H1 (cell line): ENCODE measurements at regions not wholly inside any gene's neighbourhood (a gene's known extent, or its start where the extent isn't known, plus 50 kb on each side); places are given as distances from the start of the nearest gene placed in this dataset.

Experiments used
- CTCF ChIA-PET: fragments of 300-600 bp; sonication (Branson Sonifier 250); formaldehyde crosslinking; loops from one replicate; lab custom pipeline; 2021; ENCODE audit not compliant: partially characterized antibody; lab: Charles Lee
- POLR2A ChIA-PET: fragments of 300-600 bp; sonication (Branson Sonifier 250); formaldehyde crosslinking; loops from one replicate; lab custom pipeline; 2021; ENCODE audit warnings: inconsistent platforms; ENCODE audit not compliant: partially characterized antibody; lab: Charles Lee
- DNase-seq, 2 experiments: peaks; one replicate each; pipeline versions ENCODE4 v3.0.0 to v3.0.0-alpha.2; 2010 to 2022; ENCODE audit warnings: low spot score in 2 of 2, low read depth in 1 of 2, mixed read lengths in 1 of 2
- FAIRE-seq: peaks from 2 replicates; lab custom pipeline; 2011; peaks lifted over from hg19 to GRCh38; lab: Jason Lieb, UNC
- H2AFZ ChIP-seq: 2 replicates; pipeline ENCODE4 v1.8.1; 2012; ENCODE audit warnings: low read length, inconsistent platforms
- H2AK5ac ChIP-seq: 2 replicates; pipeline ENCODE4 v1.6.1; 2013; ENCODE audit warnings: low read depth, low read length
- H2BK120ac ChIP-seq: replicated peaks from 2 replicates; pipeline ENCODE3; 2013; ENCODE audit warnings: low read depth, low read length, inconsistent platforms
- H2BK12ac ChIP-seq: 2 replicates; pipeline ENCODE4 v1.6.1; 2013; ENCODE audit warnings: low read depth, low read length
- H2BK15ac ChIP-seq: 2 replicates; pipeline ENCODE4 v1.6.1; 2013; ENCODE audit warnings: low read length
- H2BK20ac ChIP-seq: 2 replicates; pipeline ENCODE4 v1.6.1; 2013; ENCODE audit warnings: low read length
- H2BK5ac ChIP-seq: 2 replicates; pipeline ENCODE4 v1.6.1; 2013; ENCODE audit warnings: low read depth, low read length
- H3K14ac ChIP-seq: 2 replicates; pipeline ENCODE4 v1.6.1; 2013; ENCODE audit warnings: inconsistent platforms; ENCODE audit not compliant: insufficient read length
- H3K18ac ChIP-seq: 2 replicates; pipeline ENCODE4 v1.6.1; 2013; ENCODE audit warnings: low read length; ENCODE audit errors: extremely low read depth
- H3K23ac ChIP-seq: 2 replicates; pipeline ENCODE4 v1.6.1; 2013; ENCODE audit warnings: inconsistent platforms; ENCODE audit not compliant: insufficient read length
- H3K23me2 ChIP-seq: 2 replicates; pipeline ENCODE4 v1.6.1; 2013; ENCODE audit warnings: low read depth, low read length
- H3K27ac ChIP-seq: 2 replicates; pipeline ENCODE4 v1.6.1; 2011; ENCODE audit warnings: low read depth, low read length, inconsistent platforms
- H3K27me3 ChIP-seq, 4 experiments: replicated peaks in 1 of 4; 1 replicate in 1 of 4; 2 replicates in 3 of 4; pipeline versions ENCODE4 v1.6.1 to v1.8.1; 2011 to 2013; ENCODE audit warnings: low read length in 3 of 4, mild to moderate bottlenecking in 3 of 4, inconsistent platforms in 2 of 4, mixed read lengths in 2 of 4, moderate library complexity in 1 of 4; ENCODE audit not compliant: control insufficient read depth in 3 of 4, insufficient read depth in 3 of 4; ENCODE audit errors: extremely low read depth in 1 of 4
- H3K36me3 ChIP-seq, 4 experiments: 2 replicates each; pipeline versions ENCODE4 v1.6.1 to v1.8.1; 2011 to 2013; ENCODE audit warnings: mild to moderate bottlenecking in 4 of 4, low read length in 3 of 4, moderate library complexity in 2 of 4, control low read depth in 1 of 4, inconsistent platforms in 1 of 4; ENCODE audit not compliant: insufficient read depth in 4 of 4, control insufficient read depth in 2 of 4
- H3K4ac ChIP-seq: replicated peaks from 2 replicates; pipeline ENCODE3; 2013; ENCODE audit warnings: low read length, low read depth, mixed read lengths, inconsistent platforms; ENCODE audit not compliant: insufficient read length
- H3K4me1 ChIP-seq, 4 experiments: replicated peaks in 1 of 4; 1 replicate in 1 of 4; 2 replicates in 3 of 4; pipeline versions ENCODE4 v1.6.1 to v1.8.1; 2011 to 2013; ENCODE audit warnings: low read length in 3 of 4, inconsistent platforms in 2 of 4, mixed read lengths in 1 of 4; ENCODE audit not compliant: insufficient read depth in 4 of 4, control insufficient read depth in 3 of 4
- H3K4me2 ChIP-seq, 2 experiments: 2 replicates each; pipeline versions ENCODE4 v1.6.1 to v1.8.1; 2011 to 2013; ENCODE audit warnings: low read depth in 2 of 2, low read length in 2 of 2, control low read depth in 1 of 2, inconsistent platforms in 1 of 2, mild to moderate bottlenecking in 1 of 2; ENCODE audit not compliant: insufficient read depth in 1 of 2
- H3K4me3 ChIP-seq, 4 experiments: fragments of 200-600, 300-600 bp in 1 of 4; sonication (generic), shearing (Covaris generic), sonication (Bioruptor Twin) in 1 of 4; 2 replicates each; pipeline versions ENCODE4 v1.5.1 to v1.8.1; 2011 to 2016; ENCODE audit warnings: low read length in 4 of 4, low read depth in 3 of 4, control low read depth in 2 of 4, inconsistent platforms in 2 of 4, mild to moderate bottlenecking in 2 of 4, mixed read lengths in 1 of 4, moderate library complexity in 1 of 4; ENCODE audit not compliant: insufficient read depth in 2 of 4; ENCODE audit errors: extremely low read depth in 1 of 4
- H3K56ac ChIP-seq: replicated peaks from 2 replicates; pipeline ENCODE3; 2013; ENCODE audit warnings: low read depth, mild to moderate bottlenecking, mixed read lengths, low read length, inconsistent platforms; ENCODE audit not compliant: insufficient read length
- H3K79me1 ChIP-seq: 2 replicates; pipeline ENCODE4 v1.6.1; 2013; ENCODE audit warnings: low read depth, low read length, control low read depth
- H3K79me2 ChIP-seq, 2 experiments: 2 replicates each; pipeline versions ENCODE4 v1.6.1 to v1.8.1; 2012 to 2013; ENCODE audit warnings: low read length in 2 of 2, mild to moderate bottlenecking in 2 of 2, inconsistent platforms in 1 of 2; ENCODE audit not compliant: insufficient read depth in 2 of 2, control insufficient read depth in 1 of 2
- H3K9ac ChIP-seq, 4 experiments: replicated peaks in 1 of 4; 1 replicate in 1 of 4; 2 replicates in 3 of 4; pipeline versions ENCODE4 v1.6.1 to v1.8.1; 2011 to 2013; ENCODE audit warnings: low read depth in 3 of 4, low read length in 3 of 4, control low read depth in 2 of 4, mild to moderate bottlenecking in 2 of 4, moderate library complexity in 2 of 4, inconsistent platforms in 1 of 4; ENCODE audit errors: extremely low read depth in 1 of 4
- H3K9me3 ChIP-seq, 2 experiments: 2 replicates each; pipeline versions ENCODE4 v1.6.1 to v1.8.1; 2012 to 2013; ENCODE audit warnings: mild to moderate bottlenecking in 2 of 2, moderate library complexity in 2 of 2, control low read depth in 1 of 2, inconsistent platforms in 1 of 2, low read depth in 1 of 2, low read length in 1 of 2, mixed read lengths in 1 of 2; ENCODE audit not compliant: insufficient read depth in 2 of 2
- H4K20me1 ChIP-seq, 2 experiments: replicated peaks in 1 of 2; 2 replicates each; pipeline versions ENCODE3 to v1.8.1; 2011 to 2013; ENCODE audit warnings: inconsistent platforms in 2 of 2, low read length in 2 of 2, mild to moderate bottlenecking in 1 of 2; ENCODE audit not compliant: insufficient read depth in 2 of 2, control insufficient read depth in 1 of 2
- H4K5ac ChIP-seq: 2 replicates; pipeline ENCODE4 v1.6.1; 2013; ENCODE audit warnings: low read length, low read depth, mixed read lengths, inconsistent platforms; ENCODE audit not compliant: insufficient read length
- H4K8ac ChIP-seq: 2 replicates; pipeline ENCODE4 v1.8.0; 2013; ENCODE audit warnings: mild to moderate bottlenecking, moderate library complexity, low read length, inconsistent platforms; ENCODE audit not compliant: insufficient read depth; ENCODE audit errors: extremely low read depth
- H4K91ac ChIP-seq: replicated peaks from 2 replicates; pipeline ENCODE3; 2013; ENCODE audit warnings: low read length, mixed read lengths, inconsistent platforms; ENCODE audit not compliant: insufficient read length
- ASH2L ChIP-seq: fragments of 200-600, 300-600 bp; sonication (generic); IDR thresholded peaks from one replicate; pipeline ENCODE4 v1.7.1; 2017; ENCODE audit warnings: low read length
- CHD1 ChIP-seq: IDR thresholded peaks from 2 replicates; pipeline ENCODE4 v1.6.1; 2012; ENCODE audit warnings: low read depth, low read length, improper control_type of control experiment
- CREB1 ChIP-seq: IDR thresholded peaks from 2 replicates; pipeline ENCODE4 v1.6.1; 2012; ENCODE audit warnings: inconsistent platforms
- GTF2F1 ChIP-seq: IDR thresholded peaks from 2 replicates; pipeline ENCODE4 v1.6.1; 2012; ENCODE audit warnings: low read depth, low read length, improper control_type of control experiment, borderline replicate concordance
- HDAC6 ChIP-seq: IDR thresholded peaks from one replicate; pipeline ENCODE4 v1.7.1; 2012; ENCODE audit warnings: low read depth, mild to moderate bottlenecking, inconsistent platforms, low read length, moderate library complexity
- JUND ChIP-seq: IDR thresholded peaks from 2 replicates; pipeline ENCODE4 v1.6.1; 2011; ENCODE audit warnings: mild to moderate bottlenecking, improper control_type of control experiment, low read length
- KDM1A ChIP-seq: fragments of 200-600, 300-600 bp; sonication (generic); IDR thresholded peaks from 2 replicates; pipeline ENCODE4 v1.7.1; 2016; ENCODE audit warnings: mild to moderate bottlenecking, low read length, borderline replicate concordance
- POLR2A ChIP-seq, 2 experiments: IDR thresholded peaks; 1 replicate in 1 of 2; 2 replicates in 1 of 2; pipeline ENCODE4 v1.6.1; 2011; ENCODE audit warnings: low read depth in 2 of 2, low read length in 2 of 2, mild to moderate bottlenecking in 2 of 2; ENCODE audit errors: control extremely low read depth in 1 of 2
- RNF2 ChIP-seq: fragments of 200-900, 300-1000 bp; sonication (generic); IDR thresholded peaks from 2 replicates; pipeline ENCODE4 v1.7.1; 2016; ENCODE audit warnings: borderline replicate concordance, low read depth, mild to moderate bottlenecking, antibody characterized with exemption, low read length; ENCODE audit not compliant: poor library complexity, severe bottlenecking; ENCODE audit errors: missing control alignments
- WGBS, 2 experiments: shearing (Covaris generic) in 1 of 2; methylation state at CpG; one replicate each; pipeline versions ENCODE4 v1.1.6 to v1.1.7; 2013 to 2015; ENCODE audit warnings: low lambda C conversion rate in 2 of 2, mixed read lengths in 2 of 2, inconsistent platforms in 1 of 2, low coverage in 1 of 2, missing lambda C conversion rate in 1 of 2; ENCODE audit not compliant: insufficient replicate concordance in 2 of 2, insufficient coverage in 1 of 2, insufficient read length in 1 of 2; ENCODE audit errors: extremely low coverage in 1 of 2, missing lambda C conversion rate in 1 of 2; 5-methylcytosine and 5-hydroxymethylcytosine counted together

DNA sequence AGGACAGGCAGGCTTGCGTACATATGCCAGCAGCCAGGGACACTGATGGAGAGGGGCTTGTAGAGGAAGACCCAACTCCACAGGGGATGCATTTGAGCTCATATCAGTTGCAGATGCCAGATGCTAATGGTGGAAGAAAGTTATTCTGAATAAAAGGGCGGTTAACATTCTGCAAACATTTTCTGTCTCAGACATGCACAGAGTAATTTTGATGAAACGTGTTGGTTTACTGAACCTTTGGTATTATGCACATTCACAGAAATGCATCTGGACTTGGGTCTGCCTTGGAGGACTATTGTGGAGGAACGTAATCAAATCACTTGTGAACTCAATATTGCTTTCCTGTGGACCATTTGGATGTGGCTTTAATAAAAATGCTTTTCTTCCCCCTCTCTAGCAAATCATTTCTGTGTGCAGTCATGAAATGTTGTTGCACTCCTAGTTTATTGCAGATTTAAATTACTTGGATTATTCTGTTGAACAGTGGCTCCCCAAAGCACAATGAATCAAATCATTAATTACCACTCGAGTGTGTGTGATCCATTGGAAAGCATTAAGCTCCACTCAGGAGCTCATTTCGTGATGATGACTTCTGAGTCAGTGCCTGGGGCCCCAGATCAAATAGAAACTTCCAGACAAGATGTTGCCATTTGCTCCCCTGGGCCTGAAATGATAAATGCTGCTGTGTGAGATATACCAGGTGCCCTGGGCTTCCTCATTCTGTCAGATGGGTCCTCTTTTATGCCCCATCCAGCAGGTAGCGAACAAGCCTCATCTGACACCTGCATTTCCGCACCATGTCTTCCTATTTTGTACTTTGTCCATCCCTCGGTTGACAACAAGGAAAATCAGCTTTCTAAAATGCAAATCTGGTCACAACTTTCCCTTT lies 697.0 kb upstream of the HS6ST1 start:
- no peak overlapping the region for H3K4me2 ChIP-seq
- H3K23me2 ChIP-seq, result no peaks in the 10 kb centered on the region; the same call in 1 of the 2 replicates
- H3K18ac ChIP-seq, result no peak overlapping the region
- no peaks in the 10 kb centered on the region for H3K79me1 ChIP-seq
- no peak for DNase-seq
- TF ChIP-seq POLR2A (IDR thresholded peaks at IDR 0.05; ENCODE audit: control extremely low read depth in 1 of 2, low read depth in 2 of 2, low read length in 2 of 2) (no peak), JUND (no peak), ASH2L (no peak), RNF2 (no peak), HDAC6 (no peak), CREB1 (no peak), CHD1 (no peak), KDM1A (no peak), GTF2F1 (no peak)
- H2BK120ac ChIP-seq, result no peak overlapping the region
- H2BK15ac ChIP-seq, result no peak overlapping the region
- no peaks in the 10 kb centered on the region for H3K79me2 ChIP-seq
- POLR2A ChIA-PET, result no interaction called here
- H4K8ac ChIP-seq, result no peak overlapping the region
- no peak overlapping the region for H2BK12ac ChIP-seq
- H3K27me3 ChIP-seq, result no peaks in the 10 kb centered on the region
- no peak overlapping the region for H3K4ac ChIP-seq
- H2BK20ac ChIP-seq, result no peak overlapping the region
- no peaks in the 10 kb centered on the region for H3K9me3 ChIP-seq
- no peak overlapping the region for H3K9ac ChIP-seq
- no peak overlapping the region for H3K27ac ChIP-seq
- H4K20me1 ChIP-seq, result no peaks in the 10 kb centered on the region
- no peaks in the 10 kb centered on the region for H3K36me3 ChIP-seq
- H4K91ac ChIP-seq, result no peak overlapping the region
- CTCF ChIA-PET, result no interaction called here
- no peak overlapping the region for H2BK5ac ChIP-seq
- FAIRE-seq, result no peak
- H3K56ac ChIP-seq, result no peak overlapping the region
- no peak overlapping the region for H3K23ac ChIP-seq
- H3K14ac ChIP-seq, result no peak overlapping the region
- H2AFZ ChIP-seq, result no peak overlapping the region
- H2AK5ac ChIP-seq, result no peak overlapping the region
- no peak overlapping the region for H4K5ac ChIP-seq
- H3K4me1 ChIP-seq, result no peaks in the 10 kb centered on the region
- H3K4me3 ChIP-seq, result no peak overlapping the region
- WGBS, 2 experiments, result 94% methylated on average over 9 of the region's 9 CpGs; no CpG with 5 or more reads in 1 of the 2 experiments
